ENCODE measurements at regions not wholly inside any gene's neighbourhood (a gene's known extent, or its start where the extent isn't known, plus 50 kb on each side); places are given as distances from the start of the nearest gene placed in this dataset.

DNA sequence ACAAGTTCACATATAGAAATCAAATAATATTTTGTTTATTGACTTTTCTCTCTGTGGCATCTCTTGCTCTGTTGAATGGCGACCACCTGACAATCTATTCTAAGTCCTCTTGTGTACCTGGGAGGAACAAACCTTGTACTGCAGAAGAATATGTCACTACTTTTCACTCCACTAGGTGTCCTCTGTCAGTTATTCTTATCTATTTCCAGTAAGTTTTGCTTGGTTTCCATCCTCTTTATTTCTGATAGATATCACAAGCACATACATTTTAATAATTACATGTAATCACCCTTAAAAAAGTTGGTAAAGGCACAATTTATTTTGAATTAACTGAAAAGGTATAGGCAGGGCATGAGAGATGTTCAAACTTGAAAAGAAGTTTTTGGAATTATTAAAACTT, 238.4 kb downstream of the SNCA start:
- DNase-seq = no peak

DNA sequence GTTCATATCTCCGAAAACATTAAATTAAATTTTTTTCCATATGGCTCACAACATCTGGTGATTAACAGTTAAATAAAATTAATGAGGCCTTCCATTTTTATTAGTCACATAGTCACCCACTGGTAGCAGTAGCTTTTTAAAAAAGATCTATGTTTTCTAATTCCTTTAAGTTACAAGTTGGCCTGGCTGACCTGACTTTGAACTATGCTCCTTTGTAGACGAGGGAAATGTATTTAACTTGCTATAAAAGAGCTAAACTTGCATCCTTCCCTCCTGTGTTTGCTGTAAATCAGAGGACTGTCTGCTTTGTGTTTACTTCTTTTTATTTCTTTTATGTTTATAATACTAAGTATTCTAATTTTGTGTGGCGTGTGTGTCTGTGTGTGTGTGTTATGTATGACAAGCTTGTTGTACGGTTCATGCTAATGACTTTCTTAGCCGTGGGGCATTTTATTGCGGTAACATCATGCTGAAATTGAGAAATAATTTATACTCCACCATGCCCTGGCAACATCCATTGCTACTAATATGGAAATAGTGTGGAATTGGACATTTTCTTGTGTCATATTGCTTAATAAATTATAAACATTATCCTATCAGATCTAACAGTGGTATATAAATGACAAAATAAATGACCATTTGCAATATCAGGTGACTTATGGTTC, 241.7 kb downstream of the SNCA start:
- DNase-seq = no peak

DNA sequence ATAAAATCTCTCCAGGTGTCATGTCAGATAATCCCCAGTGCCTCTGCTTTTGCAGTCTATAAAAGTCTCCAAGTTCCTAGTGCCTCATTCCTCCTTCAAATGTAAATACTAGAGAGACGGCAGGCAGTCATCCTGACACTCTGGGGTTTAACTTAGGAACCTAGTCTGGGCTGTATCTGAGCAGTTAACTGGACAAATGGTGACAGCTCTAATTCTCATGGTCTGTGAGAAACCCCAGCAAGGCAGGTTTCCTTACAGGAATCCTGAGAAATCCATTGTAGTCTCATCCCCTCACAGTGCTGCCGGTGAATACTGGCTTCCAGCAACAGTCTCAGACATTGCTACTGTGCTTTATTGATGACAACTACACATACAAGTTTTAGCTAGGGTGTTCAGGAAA, 246.8 kb downstream of the SNCA start:
- DNase-seq = no peak

- no peak for DNase-seq
Measured at GRCh38 chr4:89588421-89588820, 248.5 kb downstream of the SNCA start.

DNA sequence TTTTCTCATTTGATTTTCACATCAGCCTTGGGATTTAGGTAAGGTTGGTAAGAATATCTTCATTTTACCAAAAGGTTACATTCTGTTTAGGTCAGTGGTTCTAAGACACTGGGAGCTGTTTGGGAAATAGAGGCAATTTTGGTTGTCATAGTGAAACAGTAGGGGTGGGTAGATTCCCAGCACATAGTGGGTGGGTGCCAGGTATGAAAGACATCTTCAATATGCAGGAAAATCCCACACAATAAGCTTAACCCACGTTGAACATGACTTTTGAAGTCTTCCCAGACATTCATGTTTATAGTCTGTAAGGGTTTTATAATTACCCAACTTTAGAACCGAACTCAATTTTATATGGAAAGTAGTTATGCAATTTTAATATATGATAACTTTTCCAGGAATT, 249.6 kb downstream of the SNCA start:
- no peak for DNase-seq

DNA sequence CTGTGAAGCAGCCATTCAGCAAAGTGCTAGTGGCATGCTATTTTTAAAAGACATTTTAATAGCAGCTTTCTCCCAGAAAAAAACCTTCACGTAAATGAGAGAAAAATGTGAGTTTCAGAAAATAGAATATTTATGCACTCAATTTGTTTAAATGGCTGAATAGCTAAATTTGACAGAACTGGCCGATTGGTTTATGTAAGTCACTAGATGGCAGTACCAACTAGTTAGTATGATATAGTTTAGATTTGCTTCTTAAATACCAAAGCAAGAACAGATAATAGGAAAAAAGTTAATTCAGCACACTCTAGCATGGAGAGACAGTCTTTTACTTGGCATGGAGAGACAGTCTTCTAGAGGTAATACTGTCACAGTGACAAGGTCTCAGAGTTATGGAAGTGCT, 250.1 kb downstream of the SNCA start:
- no peak for DNase-seq

DNA sequence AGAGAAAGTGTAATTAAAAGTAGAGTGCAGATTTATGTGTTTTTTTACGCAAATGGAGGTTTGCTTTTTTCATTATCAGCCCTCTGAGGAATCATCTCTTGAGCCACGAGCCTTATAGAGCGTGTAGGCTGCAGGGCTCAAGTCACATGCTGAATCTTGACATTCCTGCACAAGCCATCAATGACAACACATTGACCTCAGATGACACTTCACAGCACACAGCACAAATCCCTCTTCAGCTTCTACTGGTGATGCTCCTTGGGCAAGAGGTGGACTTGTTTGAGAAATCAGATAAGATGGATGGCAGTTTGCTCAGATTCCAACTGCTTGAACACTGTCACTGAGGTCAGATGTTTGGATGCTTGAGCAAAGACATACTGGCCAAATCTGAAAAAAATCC, 250.6 kb downstream of the SNCA start:
- DNase-seq = no peak

- no peak for DNase-seq
Measured at GRCh38 chr4:89582756-89583505, 254.0 kb downstream of the SNCA start.

DNA sequence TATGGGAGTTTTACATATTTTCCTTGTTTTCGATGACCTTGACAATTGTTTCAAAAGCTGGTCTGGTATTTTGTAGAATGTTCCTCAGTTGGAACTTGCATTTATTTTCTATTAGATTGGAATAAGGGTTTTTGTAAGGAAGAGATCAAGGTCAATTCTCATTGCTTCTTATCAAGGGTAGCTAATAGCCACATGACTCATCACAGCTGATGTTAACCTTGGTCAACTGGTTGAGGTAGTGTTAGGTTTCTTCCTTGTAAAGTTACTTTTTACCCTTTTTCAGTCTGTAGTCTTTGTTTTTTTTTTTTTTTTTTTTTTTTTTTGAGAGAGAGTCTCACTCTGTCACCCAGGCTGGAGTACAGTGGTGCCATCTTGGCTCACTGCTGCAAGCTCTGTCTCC, 257.2 kb downstream of the SNCA start:
- no peak for DNase-seq

DNA sequence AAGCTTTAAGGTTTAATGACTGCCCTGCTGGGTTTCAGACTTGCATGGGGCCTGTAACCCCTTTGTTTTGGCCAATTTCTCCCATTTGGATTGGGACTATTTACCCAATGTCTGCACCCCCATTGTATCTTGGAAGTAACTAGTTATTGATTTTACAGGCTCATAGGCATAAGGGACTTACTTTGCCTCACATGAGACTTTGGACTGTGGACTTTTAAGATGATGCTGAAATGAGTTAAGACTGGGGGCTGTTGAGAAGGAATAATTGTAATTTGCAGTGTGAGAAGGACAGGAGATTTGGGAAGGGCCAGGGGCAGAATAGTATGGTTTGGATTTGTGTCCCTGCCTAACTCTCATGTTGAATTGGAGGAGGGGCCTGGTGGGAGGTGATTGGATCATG, 260.7 kb downstream of the SNCA start:
- no peak for DNase-seq

DNA sequence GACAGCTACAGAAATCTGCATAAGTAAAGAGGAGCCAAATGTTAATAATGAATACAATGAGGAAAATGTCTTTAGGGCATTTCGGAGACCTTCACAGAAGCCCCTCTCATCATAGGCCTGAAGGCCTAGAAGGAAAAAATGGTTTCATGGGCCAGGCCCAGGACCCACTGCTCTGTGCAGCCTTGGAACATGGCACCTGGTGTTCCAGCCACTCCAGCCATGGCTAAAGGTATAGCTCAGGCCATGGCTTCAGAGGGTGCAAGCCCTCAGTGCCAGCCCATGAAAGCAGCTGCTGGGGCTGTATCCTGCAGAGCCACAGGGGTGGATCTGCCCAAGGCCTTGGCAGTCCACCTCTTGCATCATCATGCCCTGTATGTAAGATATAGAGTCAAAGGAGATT, 261.1 kb downstream of the SNCA start:
- no peak for DNase-seq

DNA sequence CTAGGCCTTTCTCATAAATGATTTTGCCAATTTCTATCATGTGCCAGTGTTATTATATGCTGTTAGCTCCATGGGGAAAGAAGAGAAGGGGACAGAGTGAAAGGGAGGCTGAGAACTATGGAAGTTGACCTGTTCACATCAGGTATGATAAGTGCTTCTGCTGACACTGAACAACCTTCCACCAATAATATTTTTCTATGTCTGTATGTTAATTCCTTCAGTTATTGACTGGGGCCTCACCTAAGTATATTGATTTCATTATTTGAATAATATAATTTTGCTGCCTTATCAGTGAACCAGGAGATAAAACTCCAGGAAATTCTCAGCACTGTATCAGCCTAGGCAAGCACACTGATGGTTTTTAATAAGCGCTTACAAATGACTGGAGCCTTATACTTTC, 262.8 kb downstream of the SNCA start:
- no peak for DNase-seq

- DNase-seq = no peak
Measured at GRCh38 chr4:89573656-89574055, 263.3 kb downstream of the SNCA start.

- no peak for DNase-seq
Measured at GRCh38 chr4:89572224-89572858, 264.6 kb downstream of the SNCA start.

DNA sequence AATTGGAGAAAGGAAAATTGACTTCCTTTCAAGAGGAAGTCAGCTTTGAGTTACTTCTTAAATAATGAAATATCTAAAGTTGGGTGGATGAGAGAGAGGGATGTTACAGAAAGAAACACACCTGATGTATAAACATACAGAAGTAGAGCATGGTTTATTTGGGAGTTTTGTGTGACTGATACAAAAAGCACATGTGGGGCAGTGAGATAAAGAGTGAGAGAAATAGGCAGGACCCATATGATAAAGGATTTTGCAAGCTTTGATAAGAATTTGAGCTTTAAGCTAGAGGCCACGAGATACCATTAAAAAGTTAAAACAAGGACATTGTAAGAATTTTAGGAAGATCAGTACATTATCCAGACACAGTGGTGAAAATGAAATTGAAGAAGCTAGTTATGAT, 263.3 kb upstream of the GPRIN3 start:
- no peak for DNase-seq

DNA sequence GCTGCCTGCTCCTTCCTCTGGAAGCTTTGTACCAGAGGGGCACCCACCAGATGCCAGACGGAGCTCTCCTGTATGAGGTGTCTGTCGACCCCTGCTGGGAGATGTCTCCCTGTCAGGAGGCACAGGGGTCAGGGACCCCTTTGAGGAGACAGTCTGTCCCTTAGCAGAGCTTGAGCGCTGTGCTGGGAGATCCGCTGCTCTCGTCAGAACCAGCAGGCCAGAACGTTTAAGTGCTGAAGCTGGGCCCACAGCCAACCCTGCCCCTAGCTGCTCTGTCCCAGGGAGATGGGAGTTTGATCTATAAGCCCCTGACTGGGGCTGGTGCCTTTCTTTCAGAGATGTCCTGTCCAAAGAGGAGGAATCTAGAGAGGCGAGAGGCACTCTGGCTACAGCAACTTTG, 260.3 kb upstream of the GPRIN3 start:
- DNase-seq = no peak

- no peak for DNase-seq
Measured at GRCh38 chr4:89563431-89563830, 255.8 kb upstream of the GPRIN3 start.

DNA sequence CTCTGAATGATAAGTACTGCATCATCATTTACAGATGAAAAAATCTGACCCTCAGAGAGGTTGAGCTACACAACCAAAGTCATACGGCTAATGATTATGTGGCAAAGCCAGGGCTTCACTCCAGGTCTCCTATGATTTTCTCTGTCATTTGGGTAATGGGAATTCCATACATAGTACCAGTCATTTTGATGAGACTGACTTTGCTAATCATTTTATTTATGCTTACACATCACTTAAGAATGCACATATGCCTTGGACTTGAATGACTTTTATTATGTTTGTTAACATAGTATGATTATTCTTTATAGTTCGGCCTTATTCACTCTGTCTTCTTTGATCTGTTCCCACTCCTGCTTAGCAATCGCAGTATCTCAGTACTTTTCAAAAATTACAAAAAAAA, 255.1 kb upstream of the GPRIN3 start:
- DNase-seq = no peak

DNA sequence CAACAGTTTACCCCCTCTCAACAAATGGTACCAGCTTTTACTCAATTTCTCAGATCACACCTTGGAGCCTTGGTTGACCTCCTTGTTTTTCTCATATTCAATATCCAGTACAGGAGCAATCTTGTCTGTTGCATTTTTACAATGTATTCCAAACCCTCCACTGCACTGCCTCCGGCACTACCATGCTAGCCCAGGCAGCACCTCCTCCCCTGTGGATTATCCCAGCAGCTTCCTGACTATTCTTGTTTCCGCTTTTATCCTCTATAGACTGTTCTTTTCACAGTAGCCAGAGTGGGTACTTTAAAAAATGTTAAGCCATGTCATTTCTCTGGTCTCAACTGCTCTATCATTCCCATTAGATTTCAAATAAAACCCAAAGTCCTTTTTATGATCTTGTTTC, 253.4 kb upstream of the GPRIN3 start:
- DNase-seq = no peak

DNA sequence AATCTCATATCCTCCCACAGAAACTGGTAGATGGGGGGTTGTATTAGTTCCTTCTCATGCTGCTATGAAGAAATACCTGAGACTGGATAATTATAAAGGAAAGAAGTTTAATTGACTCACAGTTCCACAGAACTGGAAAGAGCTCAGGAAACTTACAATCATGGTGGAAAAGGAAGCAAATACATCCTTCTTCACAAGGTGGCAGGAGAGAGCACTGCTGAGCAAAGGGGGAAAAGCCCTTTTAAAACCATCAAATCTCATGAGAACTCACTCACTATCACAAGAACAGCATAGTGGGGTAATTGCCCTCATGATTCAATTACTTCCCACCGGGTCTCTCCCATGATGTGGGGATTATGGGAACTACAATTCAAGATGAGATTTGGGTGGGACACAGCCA, 250.5 kb upstream of the GPRIN3 start:
- no peak for DNase-seq

DNA sequence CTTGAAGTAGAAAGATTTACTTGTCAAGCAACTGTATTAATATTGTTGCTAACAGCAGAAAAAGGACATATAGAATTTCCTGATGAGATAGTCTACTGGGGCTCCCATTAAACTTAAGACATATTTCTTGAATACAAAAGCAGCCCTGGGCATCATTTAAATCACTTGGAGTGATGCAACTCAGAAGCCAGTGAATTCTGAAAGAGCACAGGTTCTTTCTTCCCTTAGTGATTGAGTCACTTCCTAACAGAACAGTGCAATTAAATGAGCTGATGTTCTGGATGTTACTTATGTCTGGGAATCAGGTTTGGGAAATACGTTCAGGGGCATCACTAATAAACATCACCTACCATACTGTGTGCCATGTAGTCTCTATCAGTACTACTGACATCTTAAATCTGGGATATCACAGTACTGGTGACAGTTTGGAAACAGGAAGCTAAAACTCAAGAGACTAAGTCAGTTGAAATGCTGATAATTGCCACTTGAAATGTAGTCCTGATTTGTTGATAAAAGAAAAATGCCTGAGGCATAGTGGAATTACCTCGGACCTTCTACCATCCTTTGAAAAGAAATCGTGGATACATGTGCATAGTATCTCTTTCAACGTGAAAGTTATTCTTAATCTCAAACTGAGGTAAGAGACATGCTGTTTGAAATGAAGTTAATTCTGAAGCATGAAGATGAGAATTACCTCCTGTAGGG, 249.2 kb upstream of the GPRIN3 start:
- no peak for DNase-seq

DNA sequence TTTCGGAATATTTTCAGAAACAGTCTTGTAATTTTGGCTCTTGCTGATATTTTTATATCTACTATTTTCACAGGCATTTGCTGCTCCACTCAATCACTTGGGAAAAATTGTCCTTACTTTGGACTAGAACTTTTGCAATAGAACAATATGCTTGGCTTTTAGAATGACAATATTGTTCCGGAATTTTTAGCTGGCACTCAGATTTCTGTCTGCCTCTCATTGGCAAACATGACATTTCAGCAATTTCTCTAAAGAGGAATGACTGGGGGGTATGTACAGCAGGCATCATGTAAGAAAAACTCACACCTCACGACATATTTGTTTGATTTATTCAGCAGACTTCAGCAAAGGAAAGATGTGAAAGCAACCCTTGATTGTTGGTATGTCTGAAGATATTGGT, 243.6 kb upstream of the GPRIN3 start:
- no peak for DNase-seq

DNA sequence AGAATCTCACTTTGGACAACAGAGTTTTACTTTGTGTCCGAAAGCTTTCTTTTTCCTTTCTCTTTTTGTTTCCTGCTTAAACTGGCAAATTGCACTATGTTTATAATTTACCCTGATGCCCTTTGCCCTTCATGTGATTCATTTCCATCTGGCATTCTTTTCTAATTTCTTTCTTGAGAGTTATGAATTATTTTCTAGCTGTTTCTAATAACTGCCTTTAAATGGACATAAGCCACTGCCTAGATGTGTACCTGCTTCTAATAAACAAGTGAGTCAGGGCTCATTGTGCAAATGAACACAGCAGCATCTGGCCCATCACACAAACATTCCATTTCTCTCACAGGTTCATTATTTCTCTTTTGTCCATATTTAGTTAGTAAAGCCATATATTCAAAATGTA, 242.3 kb upstream of the GPRIN3 start:
- DNase-seq = no peak

GRCh38 chr4:89545315-89545714, 237.7 kb upstream of the GPRIN3 start:
- DNase-seq = no peak
